Panc1 (cell line): ENCODE measurements at regions not wholly inside any gene's neighbourhood (a gene's known extent, or its start where the extent isn't known, plus 50 kb on each side); places are given as distances from the start of the nearest gene placed in this dataset.

ENCODE experiments used
- ATAC-seq: fragments of 200-7000 bp; cut with Tn5 transposase; 2 replicates; pipeline ENCODE4 v1.9.1; 2020; ENCODE audit warnings: mild to moderate bottlenecking, moderate library complexity
- BruUV-seq: library from RNA; stranded (reverse); fragments of 400-500 nt; replicated peaks from 2 replicates; lab custom pipeline; 2021; lab: Mats Ljungman, UMichigan
- CTCF ChIA-PET: fragments of 300-600 bp; sonication (Branson Sonifier 250); formaldehyde crosslinking; loops from one replicate; lab custom pipeline; 2022; ENCODE audit warnings: antibody characterized with exemption; lab: Charles Lee
- POLR2A ChIA-PET: fragments of 300-600 bp; sonication (Branson Sonifier 250); formaldehyde crosslinking; loops from one replicate; lab custom pipeline; 2022; ENCODE audit warnings: antibody characterized with exemption; lab: Charles Lee
- DNase-seq: peaks from one replicate; pipeline ENCODE4 v3.0.0-alpha.2; 2010; ENCODE audit warnings: low read depth, low spot score
- H3K27ac ChIP-seq: 2 replicates; pipeline ENCODE4 v1.5.1; 2011; ENCODE audit warnings: mild to moderate bottlenecking, low read length, inconsistent platforms
- H3K27me3 ChIP-seq: fragments of 200-500 bp; sonication (Bioruptor generic); 2 replicates; pipeline ENCODE4 v1.6.0; 2014; ENCODE audit warnings: low read length, inconsistent platforms; ENCODE audit not compliant: control insufficient read depth, insufficient read depth
- H3K36me3 ChIP-seq: fragments of 200-500 bp; sonication (Bioruptor generic); 2 replicates; pipeline ENCODE4 v1.5.1; 2014; ENCODE audit warnings: inconsistent platforms, mild to moderate bottlenecking, low read length, moderate library complexity; ENCODE audit not compliant: control insufficient read depth, insufficient read depth
- H3K4me1 ChIP-seq: 2 replicates; pipeline ENCODE4 v1.5.1; 2011; ENCODE audit warnings: inconsistent platforms, mild to moderate bottlenecking, low read length, moderate library complexity; ENCODE audit not compliant: control insufficient read depth, insufficient read depth
- H3K4me3 ChIP-seq, 2 experiments: 2 replicates each; pipeline ENCODE4 v1.5.1; 2011 to 2012; ENCODE audit warnings: low read depth in 2 of 2, low read length in 2 of 2, mild to moderate bottlenecking in 2 of 2, inconsistent platforms in 1 of 2, moderate library complexity in 1 of 2
- H3K9me3 ChIP-seq: fragments of 200-500 bp; sonication (Bioruptor generic); 2 replicates; pipeline ENCODE4 v1.5.1; 2014; ENCODE audit warnings: low read depth, mild to moderate bottlenecking, inconsistent platforms, low read length, moderate library complexity; ENCODE audit not compliant: control insufficient read depth, insufficient read depth
- POLR2AphosphoS5 ChIP-seq: IDR thresholded peaks from 2 replicates; pipeline ENCODE4 v1.6.1; 2012; ENCODE audit warnings: mild to moderate bottlenecking, low read depth, low read length, moderate library complexity
- SIN3A ChIP-seq: IDR thresholded peaks from 2 replicates; pipeline ENCODE4 v1.6.1; 2012; ENCODE audit warnings: low read depth, mild to moderate bottlenecking, low read length, moderate library complexity, borderline replicate concordance; ENCODE audit not compliant: insufficient read depth
- TCF7L2 ChIP-seq: IDR thresholded peaks from 2 replicates; pipeline ENCODE4 v1.6.1; 2011; ENCODE audit warnings: mild to moderate bottlenecking, low read depth, low read length, inconsistent platforms
- in situ Hi-C: cut with HindIII; loops from 2 replicates; pipeline ENCODE4 v1.10.0; 2016; ENCODE audit warnings: low sequenced_read_pairs, low pct_unique_long_range_greater_than_20kb
- intact Hi-C: fragments of 100-400 bp; cut with micrococcal nuclease; formaldehyde crosslinking; loops from one replicate; pipeline ENCODE4 v1.10.0; 2022; ENCODE audit not compliant: unreplicated experiment
- TF ChIP-seq, protein P1 (sequence below): fragments of 450-650 bp; IDR thresholded peaks from 2 replicates; pipeline ENCODE4 v1.5.1; 2017; ENCODE audit warnings: mild to moderate bottlenecking
- TF ChIP-seq, protein P2 (sequence below), 2 experiments: IDR thresholded peaks; 2 replicates each; pipeline ENCODE4 v1.6.1; 2011 to 2012; ENCODE audit warnings: low read depth in 2 of 2, control low read depth in 1 of 2, low read length in 1 of 2, mild to moderate bottlenecking in 1 of 2, moderate library complexity in 1 of 2; ENCODE audit not compliant: insufficient read depth in 1 of 2

DNA sequence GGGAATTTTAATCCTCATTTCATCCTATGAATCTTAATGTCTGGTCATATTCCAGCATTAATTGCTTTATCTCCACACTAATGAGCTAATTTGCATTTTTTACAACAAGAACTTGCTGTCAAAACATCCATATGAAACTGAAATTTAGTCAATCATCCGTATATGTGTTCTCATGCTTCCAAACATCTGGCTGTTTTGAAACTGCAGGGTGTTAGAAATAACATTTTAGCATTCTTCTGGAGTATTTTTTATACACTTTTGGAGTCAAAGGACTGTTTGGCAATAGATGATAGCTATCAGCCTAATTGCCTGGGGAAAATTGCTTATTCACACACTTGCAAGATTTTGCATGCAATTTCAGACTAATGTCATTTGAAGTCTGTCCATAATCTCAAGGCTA is 1639.3 kb downstream of the KCNT2 start:
- no peak for ATAC-seq
- ChIA-PET CTCF (no interaction called here), POLR2A (no interaction called here)
- TF ChIP-seq, protein P1, sequence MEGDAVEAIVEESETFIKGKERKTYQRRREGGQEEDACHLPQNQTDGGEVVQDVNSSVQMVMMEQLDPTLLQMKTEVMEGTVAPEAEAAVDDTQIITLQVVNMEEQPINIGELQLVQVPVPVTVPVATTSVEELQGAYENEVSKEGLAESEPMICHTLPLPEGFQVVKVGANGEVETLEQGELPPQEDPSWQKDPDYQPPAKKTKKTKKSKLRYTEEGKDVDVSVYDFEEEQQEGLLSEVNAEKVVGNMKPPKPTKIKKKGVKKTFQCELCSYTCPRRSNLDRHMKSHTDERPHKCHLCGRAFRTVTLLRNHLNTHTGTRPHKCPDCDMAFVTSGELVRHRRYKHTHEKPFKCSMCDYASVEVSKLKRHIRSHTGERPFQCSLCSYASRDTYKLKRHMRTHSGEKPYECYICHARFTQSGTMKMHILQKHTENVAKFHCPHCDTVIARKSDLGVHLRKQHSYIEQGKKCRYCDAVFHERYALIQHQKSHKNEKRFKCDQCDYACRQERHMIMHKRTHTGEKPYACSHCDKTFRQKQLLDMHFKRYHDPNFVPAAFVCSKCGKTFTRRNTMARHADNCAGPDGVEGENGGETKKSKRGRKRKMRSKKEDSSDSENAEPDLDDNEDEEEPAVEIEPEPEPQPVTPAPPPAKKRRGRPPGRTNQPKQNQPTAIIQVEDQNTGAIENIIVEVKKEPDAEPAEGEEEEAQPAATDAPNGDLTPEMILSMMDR = no peak
- TF ChIP-seq TCF7L2 (no peak), SIN3A (no peak), POLR2AphosphoS5 (no peak)
- TF ChIP-seq, protein P2, sequence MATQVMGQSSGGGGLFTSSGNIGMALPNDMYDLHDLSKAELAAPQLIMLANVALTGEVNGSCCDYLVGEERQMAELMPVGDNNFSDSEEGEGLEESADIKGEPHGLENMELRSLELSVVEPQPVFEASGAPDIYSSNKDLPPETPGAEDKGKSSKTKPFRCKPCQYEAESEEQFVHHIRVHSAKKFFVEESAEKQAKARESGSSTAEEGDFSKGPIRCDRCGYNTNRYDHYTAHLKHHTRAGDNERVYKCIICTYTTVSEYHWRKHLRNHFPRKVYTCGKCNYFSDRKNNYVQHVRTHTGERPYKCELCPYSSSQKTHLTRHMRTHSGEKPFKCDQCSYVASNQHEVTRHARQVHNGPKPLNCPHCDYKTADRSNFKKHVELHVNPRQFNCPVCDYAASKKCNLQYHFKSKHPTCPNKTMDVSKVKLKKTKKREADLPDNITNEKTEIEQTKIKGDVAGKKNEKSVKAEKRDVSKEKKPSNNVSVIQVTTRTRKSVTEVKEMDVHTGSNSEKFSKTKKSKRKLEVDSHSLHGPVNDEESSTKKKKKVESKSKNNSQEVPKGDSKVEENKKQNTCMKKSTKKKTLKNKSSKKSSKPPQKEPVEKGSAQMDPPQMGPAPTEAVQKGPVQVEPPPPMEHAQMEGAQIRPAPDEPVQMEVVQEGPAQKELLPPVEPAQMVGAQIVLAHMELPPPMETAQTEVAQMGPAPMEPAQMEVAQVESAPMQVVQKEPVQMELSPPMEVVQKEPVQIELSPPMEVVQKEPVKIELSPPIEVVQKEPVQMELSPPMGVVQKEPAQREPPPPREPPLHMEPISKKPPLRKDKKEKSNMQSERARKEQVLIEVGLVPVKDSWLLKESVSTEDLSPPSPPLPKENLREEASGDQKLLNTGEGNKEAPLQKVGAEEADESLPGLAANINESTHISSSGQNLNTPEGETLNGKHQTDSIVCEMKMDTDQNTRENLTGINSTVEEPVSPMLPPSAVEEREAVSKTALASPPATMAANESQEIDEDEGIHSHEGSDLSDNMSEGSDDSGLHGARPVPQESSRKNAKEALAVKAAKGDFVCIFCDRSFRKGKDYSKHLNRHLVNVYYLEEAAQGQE (IDR thresholded peaks at IDR 0.05; ENCODE audit: insufficient read depth in 1 of 2, low read depth in 2 of 2, low read length in 1 of 2) = no peak
- Histone ChIP-seq H3K9me3 (no peaks in the 10 kb centered on the region), H3K27ac (no peak overlapping the region), H3K27me3 (no peaks in the 10 kb centered on the region), H3K4me3 (no peak overlapping the region), H3K36me3 (no peaks in the 10 kb centered on the region), H3K4me1 (no peaks in the 10 kb centered on the region)
- in situ Hi-C loops = no loop called here
- no TSS peak for BruUV-seq
- DNase-seq = no peak
- intact Hi-C loops = no loop called here

DNA sequence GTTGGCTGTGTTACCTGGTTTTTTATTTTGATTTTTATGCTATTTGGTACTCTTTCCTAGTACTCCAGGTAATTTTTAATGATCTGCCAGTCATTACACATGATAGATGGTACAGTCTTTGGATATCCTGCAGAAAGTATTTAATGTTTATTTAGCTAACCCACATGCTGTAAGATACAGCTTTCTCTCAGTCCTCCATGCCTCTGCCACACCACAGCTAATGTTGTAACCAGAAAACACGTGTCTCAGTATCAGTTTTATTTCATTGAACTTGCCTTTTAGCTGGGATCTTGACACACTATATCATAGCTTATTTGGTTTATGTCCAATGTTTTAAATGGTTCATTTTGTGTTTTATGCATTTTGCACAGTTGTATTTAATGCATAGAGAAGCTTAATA is 1648.4 kb downstream of the KCNT2 start:
- POLR2A ChIA-PET = no interaction called here
- no peaks in the 10 kb centered on the region; the same call in 1 of the 2 replicates for H3K9me3 ChIP-seq
- H3K4me1 ChIP-seq = no peaks in the 10 kb centered on the region
- no peak overlapping the region for H3K4me3 ChIP-seq
- no peak overlapping the region for H3K27ac ChIP-seq
- no peaks in the 10 kb centered on the region for H3K27me3 ChIP-seq
- CTCF ChIA-PET = no interaction called here
- intact Hi-C loops (no loop called here), in situ Hi-C loops (no loop called here)
- no peak for ATAC-seq
- H3K36me3 ChIP-seq = no peaks in the 10 kb centered on the region
- no TSS peak for BruUV-seq
- DNase-seq = no peak
- TF ChIP-seq, protein P2 (IDR thresholded peaks at IDR 0.05; ENCODE audit: insufficient read depth in 1 of 2, low read depth in 2 of 2, low read length in 1 of 2) = no peak
- TF ChIP-seq TCF7L2 = no peak
- no peak for TF ChIP-seq SIN3A
- TF ChIP-seq POLR2AphosphoS5 = no peak
- TF ChIP-seq, protein P1 = no peak
